K562 (cell line): ENCODE measurements at regions not wholly inside any gene's neighbourhood (a gene's known extent, or its start where the extent isn't known, plus 50 kb on each side); places are given as distances from the start of the nearest gene placed in this dataset.

ENCODE experiments used
- ATAC-seq: fragments of 200-7000 bp; cut with Tn5 transposase; 3 replicates; pipeline ENCODE4 v1.9.1; 2020; ENCODE audit warnings: moderate library complexity
- BruUV-seq: library from RNA; stranded (reverse); fragments of 400-500 nt; replicated peaks from 2 replicates; lab custom pipeline; 2021; lab: Mats Ljungman, UMichigan
- CTCF ChIA-PET: fragments of 300-600 bp; formaldehyde crosslinking; extraction: SDS; loops from one replicate; lab custom pipeline; 2021; ENCODE audit warnings: low intra/inter-chr PET ratio; lab: Yijun Ruan, JAX
- POLR2A ChIA-PET: fragments of 300-600, 350-650 bp; sonication (Branson Sonifier 250); formaldehyde crosslinking; extraction: SDS; loops from one replicate; lab custom pipeline; 2021; ENCODE audit warnings: antibody characterized with exemption, inconsistent platforms; lab: Yijun Ruan, JAX
- DNase-seq, 4 experiments: peaks; one replicate each; pipeline versions ENCODE4 v3.0.0 to v3.0.0-alpha.2; 2011 to 2018; ENCODE audit warnings: low spot score in 3 of 4, mixed read lengths in 3 of 4; ENCODE audit errors: extremely low read depth in 1 of 4
- FAIRE-seq: peaks from 2 replicates; lab custom pipeline; 2011; peaks lifted over from hg19 to GRCh38; lab: Jason Lieb, UNC
- H2AFZ ChIP-seq: 2 replicates; pipeline ENCODE4 v1.6.0; 2011; ENCODE audit warnings: low read depth, low read length, control low read depth, inconsistent platforms
- H3K27ac ChIP-seq: fragments of 200-600 bp; 3 replicates; pipeline ENCODE4 v1.8.0; 2011; ENCODE audit warnings: low read depth, mild to moderate bottlenecking, control low read depth, inconsistent platforms, low read length, moderate library complexity, mixed read lengths; ENCODE audit errors: extremely low read depth
- H3K27me3 ChIP-seq, 2 experiments: fragments of 300-600 bp in 1 of 2; 2 replicates in 1 of 2; 3 replicates in 1 of 2; pipeline versions ENCODE4 v1.6.0 to v1.8.0; 2011; ENCODE audit warnings: inconsistent platforms in 2 of 2, low read length in 2 of 2, mild to moderate bottlenecking in 1 of 2, mixed read lengths in 1 of 2, moderate library complexity in 1 of 2; ENCODE audit not compliant: control insufficient read depth in 2 of 2, insufficient read depth in 2 of 2
- H3K36me3 ChIP-seq: fragments of 300-600 bp; 3 replicates; pipeline ENCODE4 v1.8.0; 2011; ENCODE audit warnings: mild to moderate bottlenecking, low read length, inconsistent platforms; ENCODE audit not compliant: control insufficient read depth, insufficient read depth
- H3K4me1 ChIP-seq, 2 experiments: fragments of 200-600 bp in 1 of 2; replicated peaks in 1 of 2; 2 replicates in 1 of 2; 3 replicates in 1 of 2; pipeline versions ENCODE4 v1.5.1 to v1.8.0; 2011; ENCODE audit warnings: inconsistent platforms in 2 of 2, low read length in 2 of 2, mild to moderate bottlenecking in 1 of 2, mixed read lengths in 1 of 2, moderate library complexity in 1 of 2; ENCODE audit not compliant: control insufficient read depth in 2 of 2, insufficient read depth in 2 of 2
- H3K4me2 ChIP-seq: 2 replicates; pipeline ENCODE4 v1.6.1; 2011; ENCODE audit warnings: low read length, control low read depth, inconsistent platforms, mixed read lengths; ENCODE audit not compliant: insufficient read depth
- H3K4me3 ChIP-seq: fragments of 200-600 bp; sonication (generic), shearing (Covaris generic); 2 replicates; pipeline ENCODE4 v1.5.1; 2016; ENCODE audit warnings: control low read depth, inconsistent platforms
- H3K79me2 ChIP-seq: fragments of 200-600 bp; 3 replicates; pipeline ENCODE4 v1.8.0; 2011; ENCODE audit warnings: low read length, inconsistent platforms; ENCODE audit not compliant: control insufficient read depth, insufficient read depth
- H3K9ac ChIP-seq, 2 experiments: 2 replicates each; pipeline versions ENCODE4 v1.6.0 to v1.6.1; 2011; ENCODE audit warnings: low read depth in 2 of 2, low read length in 2 of 2, control low read depth in 1 of 2, inconsistent platforms in 1 of 2, mild to moderate bottlenecking in 1 of 2, mixed read lengths in 1 of 2; ENCODE audit not compliant: insufficient read depth in 1 of 2
- H3K9me1 ChIP-seq: one replicate; pipeline ENCODE4 v1.6.0; 2011; ENCODE audit warnings: inconsistent platforms, mild to moderate bottlenecking, low read length, moderate library complexity; ENCODE audit not compliant: control insufficient read depth, insufficient read depth
- H3K9me3 ChIP-seq: replicated peaks from 2 replicates; pipeline ENCODE4 v1.5.1; 2011; ENCODE audit warnings: low read depth, low read length, inconsistent platforms; ENCODE audit not compliant: control insufficient read depth, insufficient read depth
- H4K20me1 ChIP-seq: replicated peaks from 2 replicates; pipeline ENCODE4 v1.6.1; 2011; ENCODE audit warnings: low read length, inconsistent platforms, mixed read lengths; ENCODE audit not compliant: control insufficient read depth, insufficient read depth
- CBX5 ChIP-seq: IDR thresholded peaks from 2 replicates; pipeline ENCODE4 v1.6.1; 2014; ENCODE audit warnings: low read depth, borderline replicate concordance
- EP300 ChIP-seq: IDR thresholded peaks from 2 replicates; pipeline ENCODE4 v1.6.1; 2012; ENCODE audit warnings: low read length, improper control_type of control experiment
- NR1H2 ChIP-seq: sonication (generic); formaldehyde crosslinking; IDR thresholded peaks from 2 replicates; pipeline ENCODE4 v1.4.0; 2020; ENCODE audit warnings: mild to moderate bottlenecking, missing genetic modification reagents
- ZBTB1 ChIP-seq: sonication (generic); formaldehyde crosslinking; IDR thresholded peaks from 2 replicates; pipeline ENCODE4 v1.8.1; 2023; ENCODE audit warnings: missing genetic modification reagents, low read depth, mild to moderate bottlenecking, borderline replicate concordance
- ZNF57 ChIP-seq: fragments of 450-650 bp; formaldehyde crosslinking; IDR thresholded peaks from 2 replicates; pipeline ENCODE4 v1.4.0; 2020; ENCODE audit warnings: mild to moderate bottlenecking, moderate library complexity
- ZNF780A ChIP-seq: fragments of 250-450 bp; sonication (Bioruptor Pico); IDR thresholded peaks from 2 replicates; pipeline ENCODE4 v1.5.0; 2021; ENCODE audit warnings: mild to moderate bottlenecking
- WGBS: fragments of 100-300 bp; shearing (Covaris generic); methylation state at CpG from one replicate; pipeline ENCODE4 v1.1.6; 2016; ENCODE audit warnings: low coverage, mixed read lengths; ENCODE audit not compliant: insufficient coverage; ENCODE audit errors: missing lambda C conversion rate; 5-methylcytosine and 5-hydroxymethylcytosine counted together
- in situ Hi-C: fragments of 300-500 bp; cut with MboI; formaldehyde crosslinking; loops from 4 replicates; pipeline ENCODE4 v1.15.0; 2018; ENCODE audit warnings: inconsistent platforms, mixed read lengths
- intact Hi-C: fragments of 100-400 bp; cut with micrococcal nuclease; formaldehyde crosslinking; loops from 2 replicates; pipeline ENCODE4 v1.14.2; 2022
- TF ChIP-seq, protein P1 (sequence below): fragments of 250-450 bp; sonication (Bioruptor Pico); IDR thresholded peaks from 2 replicates; pipeline ENCODE4 v1.8.0; 2022; ENCODE audit warnings: moderate library complexity, mild to moderate bottlenecking, inconsistent platforms
- TF ChIP-seq, protein P2 (sequence below): sonication (generic); formaldehyde crosslinking; IDR thresholded peaks from 2 replicates; pipeline ENCODE4 v1.8.0; 2022; ENCODE audit warnings: missing genetic modification reagents, mild to moderate bottlenecking, borderline replicate concordance

DNA sequence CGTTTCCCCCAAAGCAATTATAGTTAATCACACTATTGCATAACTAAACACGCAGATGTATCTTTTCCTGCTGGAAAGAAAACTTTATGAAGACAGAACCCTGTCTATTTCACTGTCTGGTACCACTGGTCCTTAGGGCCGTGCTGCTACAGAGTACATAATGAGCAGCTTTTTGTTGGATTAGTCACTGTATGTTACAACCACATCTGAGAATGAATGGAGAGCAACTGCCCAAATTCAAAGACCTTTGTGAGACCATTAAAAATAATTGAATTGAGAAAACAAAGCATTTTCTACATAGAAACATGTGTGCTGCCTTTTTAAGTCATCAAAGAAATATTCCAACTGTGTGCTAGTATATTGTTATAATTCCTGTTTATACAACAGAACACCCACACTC is 111.3 kb upstream of the SORCS1 start:
- POLR2A ChIA-PET, result no interaction called here
- ATAC-seq, result no peak
- TF ChIP-seq ZNF780A (no peak), NR1H2 (CRISPR knock-in tag) (no peak), ZBTB1 (no peak), CBX5 (no peak), ZNF57 (no peak), EP300 (no peak)
- TF ChIP-seq, protein P1, sequence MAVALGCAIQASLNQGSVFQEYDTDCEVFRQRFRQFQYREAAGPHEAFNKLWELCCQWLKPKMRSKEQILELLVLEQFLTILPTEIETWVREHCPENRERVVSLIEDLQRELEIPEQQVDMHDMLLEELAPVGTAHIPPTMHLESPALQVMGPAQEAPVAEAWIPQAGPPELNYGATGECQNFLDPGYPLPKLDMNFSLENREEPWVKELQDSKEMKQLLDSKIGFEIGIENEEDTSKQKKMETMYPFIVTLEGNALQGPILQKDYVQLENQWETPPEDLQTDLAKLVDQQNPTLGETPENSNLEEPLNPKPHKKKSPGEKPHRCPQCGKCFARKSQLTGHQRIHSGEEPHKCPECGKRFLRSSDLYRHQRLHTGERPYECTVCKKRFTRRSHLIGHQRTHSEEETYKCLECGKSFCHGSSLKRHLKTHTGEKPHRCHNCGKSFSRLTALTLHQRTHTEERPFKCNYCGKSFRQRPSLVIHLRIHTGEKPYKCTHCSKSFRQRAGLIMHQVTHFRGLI (CRISPR knock-in tag), result no peak
- TF ChIP-seq, protein P2, sequence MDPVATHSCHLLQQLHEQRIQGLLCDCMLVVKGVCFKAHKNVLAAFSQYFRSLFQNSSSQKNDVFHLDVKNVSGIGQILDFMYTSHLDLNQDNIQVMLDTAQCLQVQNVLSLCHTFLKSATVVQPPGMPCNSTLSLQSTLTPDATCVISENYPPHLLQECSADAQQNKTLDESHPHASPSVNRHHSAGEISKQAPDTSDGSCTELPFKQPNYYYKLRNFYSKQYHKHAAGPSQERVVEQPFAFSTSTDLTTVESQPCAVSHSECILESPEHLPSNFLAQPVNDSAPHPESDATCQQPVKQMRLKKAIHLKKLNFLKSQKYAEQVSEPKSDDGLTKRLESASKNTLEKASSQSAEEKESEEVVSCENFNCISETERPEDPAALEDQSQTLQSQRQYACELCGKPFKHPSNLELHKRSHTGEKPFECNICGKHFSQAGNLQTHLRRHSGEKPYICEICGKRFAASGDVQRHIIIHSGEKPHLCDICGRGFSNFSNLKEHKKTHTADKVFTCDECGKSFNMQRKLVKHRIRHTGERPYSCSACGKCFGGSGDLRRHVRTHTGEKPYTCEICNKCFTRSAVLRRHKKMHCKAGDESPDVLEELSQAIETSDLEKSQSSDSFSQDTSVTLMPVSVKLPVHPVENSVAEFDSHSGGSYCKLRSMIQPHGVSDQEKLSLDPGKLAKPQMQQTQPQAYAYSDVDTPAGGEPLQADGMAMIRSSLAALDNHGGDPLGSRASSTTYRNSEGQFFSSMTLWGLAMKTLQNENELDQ (CRISPR knock-in tag), result no peak
- Histone ChIP-seq H2AFZ (no peak overlapping the region), H4K20me1 (no peaks in the 10 kb centered on the region), H3K9ac (no peak overlapping the region), H3K4me1 (no peaks in the 10 kb centered on the region), H3K27ac (no peak overlapping the region), H3K9me1 (no peaks in the 10 kb centered on the region), H3K9me3 (no peaks in the 10 kb centered on the region), H3K4me3 (no peak overlapping the region), H3K79me2 (no peaks in the 10 kb centered on the region), H3K36me3 (no peaks in the 10 kb centered on the region), H3K27me3 (no peaks in the 10 kb centered on the region), H3K4me2 (no peak overlapping the region)
- no peak for FAIRE-seq
- in situ Hi-C loops (no loop called here), intact Hi-C loops (no loop called here)
- BruUV-seq, result no TSS peak
- CTCF ChIA-PET, result no interaction called here
- 4% methylated on average over 3 of the region's 3 CpGs for WGBS
- DNase-seq, result no peak
